ENCODE measurements at regions not wholly inside any gene's neighbourhood (a gene's known extent, or its start where the extent isn't known, plus 50 kb on each side); places are given as distances from the start of the nearest gene placed in this dataset.

- in situ Hi-C loops (cut with HindIII; ENCODE audit: low sequenced_read_pairs), result no loop called here
Measured at GRCh38 chr14:87148655-87149054, 844.3 kb downstream of the GALC start.

- in situ Hi-C loops (cut with HindIII; ENCODE audit: low sequenced_read_pairs), result no loop called here
Measured at GRCh38 chr14:87142551-87143211, 850.3 kb downstream of the GALC start.

DNA sequence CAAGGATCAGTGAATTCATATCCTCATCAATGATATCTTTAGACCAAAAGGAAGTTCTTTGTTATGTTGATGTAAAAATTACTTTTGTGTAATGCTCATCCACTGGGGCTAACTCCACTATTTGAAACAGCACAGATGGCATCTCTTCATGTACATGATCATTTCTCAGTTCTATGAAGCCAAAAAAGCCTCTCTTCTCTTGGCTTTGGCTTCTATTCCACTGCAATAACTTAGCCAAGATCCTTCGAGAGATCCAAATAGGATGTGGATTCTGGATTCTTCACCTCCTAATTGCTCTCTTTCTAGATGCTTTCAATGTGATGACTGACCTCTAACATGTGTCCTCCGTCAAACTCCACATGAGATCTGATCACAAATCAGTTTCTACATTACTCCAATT is 851.2 kb downstream of the GALC start:
- in situ Hi-C loops (cut with HindIII; ENCODE audit: low sequenced_read_pairs), result no loop called here

DNA sequence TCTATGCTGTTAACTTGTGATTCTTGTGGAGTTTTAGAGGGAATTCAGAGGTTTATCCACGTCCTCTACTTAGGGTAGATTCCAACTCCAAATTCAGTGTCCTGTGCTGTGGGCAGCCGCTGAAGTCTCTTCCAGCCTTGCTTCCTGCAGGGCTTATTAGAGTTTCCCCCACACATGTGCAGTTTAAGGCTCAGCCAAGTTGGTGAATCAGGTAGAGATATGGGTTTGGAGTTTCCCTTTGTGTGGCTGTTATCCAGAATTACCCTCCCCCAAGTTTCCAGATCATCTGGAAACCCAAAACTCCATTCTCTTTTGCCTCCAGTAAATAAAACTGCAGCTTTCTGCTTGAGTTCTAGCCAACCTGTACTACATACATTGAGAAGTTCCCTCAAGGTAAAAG is 853.7 kb downstream of the GALC start:
- in situ Hi-C loops (cut with HindIII; ENCODE audit: low sequenced_read_pairs), result no loop called here

DNA sequence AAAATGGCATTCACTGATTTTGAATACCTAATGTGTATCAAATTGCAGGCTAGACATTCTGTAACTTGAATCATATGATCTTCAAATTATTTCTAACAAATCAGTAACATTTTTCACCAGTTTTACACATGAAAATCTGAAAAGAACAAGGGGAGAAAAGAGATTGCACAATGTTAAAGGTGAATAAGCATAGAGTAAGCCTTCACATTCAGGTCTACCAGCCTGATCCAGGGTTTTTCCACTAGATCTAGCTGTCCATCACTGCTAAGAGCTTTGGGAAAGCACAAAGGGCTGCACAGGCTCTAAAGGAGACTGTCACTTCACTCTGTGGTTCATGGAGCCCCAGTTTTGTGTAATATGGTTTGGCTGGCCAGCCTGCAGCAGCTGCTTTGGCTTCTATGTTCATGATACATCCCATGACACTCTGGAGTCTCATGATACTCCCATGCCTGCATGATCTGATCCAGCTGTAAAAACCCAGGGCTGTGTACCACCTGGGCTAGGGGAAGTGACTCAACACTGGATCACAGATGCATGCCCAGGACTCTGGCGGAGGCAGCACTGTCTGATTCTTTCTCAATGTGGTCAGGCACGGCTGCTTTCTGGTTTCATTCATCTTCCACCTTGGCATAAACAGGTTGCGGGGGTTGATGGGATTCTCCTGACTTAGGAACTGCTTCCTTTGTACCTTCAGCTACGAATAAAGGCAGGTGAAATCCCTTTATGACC is 859.7 kb downstream of the GALC start:
- in situ Hi-C loops (cut with HindIII; ENCODE audit: low sequenced_read_pairs), result no loop called here

DNA sequence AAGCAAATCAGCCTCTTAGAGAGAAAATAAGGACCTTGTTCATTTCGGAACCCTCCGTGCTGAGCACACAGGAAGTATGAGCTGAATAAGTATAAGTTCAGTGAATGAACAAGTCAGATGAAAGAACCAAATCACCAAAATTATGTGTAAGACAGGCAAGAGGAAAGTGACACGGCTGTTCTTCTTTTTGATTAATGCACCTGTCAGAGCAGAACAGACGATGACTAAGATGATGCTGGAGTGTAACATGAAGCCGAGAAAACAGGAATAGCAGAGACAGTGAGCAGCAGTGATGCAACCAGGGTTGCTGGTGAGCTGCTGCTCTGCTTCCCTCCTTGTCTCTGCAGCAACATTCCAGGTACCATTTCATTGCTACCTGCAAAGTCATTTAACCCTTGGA is 861.1 kb downstream of the GALC start:
- in situ Hi-C loops (cut with HindIII; ENCODE audit: low sequenced_read_pairs), result no loop called here

- in situ Hi-C loops (cut with HindIII; ENCODE audit: low sequenced_read_pairs), result no loop called here
Measured at GRCh38 chr14:87122166-87122565, 870.8 kb downstream of the GALC start.

GRCh38 chr14:87121716-87122115 is 871.3 kb downstream of the GALC start:
- in situ Hi-C loops (cut with HindIII; ENCODE audit: low sequenced_read_pairs), result no loop called here

- in situ Hi-C loops (cut with HindIII; ENCODE audit: low sequenced_read_pairs), result no loop called here
Measured at GRCh38 chr14:87115234-87115633, 877.7 kb downstream of the GALC start.

GRCh38 chr14:87113286-87113685 is 879.7 kb downstream of the GALC start:
- in situ Hi-C loops (cut with HindIII; ENCODE audit: low sequenced_read_pairs), result no loop called here

DNA sequence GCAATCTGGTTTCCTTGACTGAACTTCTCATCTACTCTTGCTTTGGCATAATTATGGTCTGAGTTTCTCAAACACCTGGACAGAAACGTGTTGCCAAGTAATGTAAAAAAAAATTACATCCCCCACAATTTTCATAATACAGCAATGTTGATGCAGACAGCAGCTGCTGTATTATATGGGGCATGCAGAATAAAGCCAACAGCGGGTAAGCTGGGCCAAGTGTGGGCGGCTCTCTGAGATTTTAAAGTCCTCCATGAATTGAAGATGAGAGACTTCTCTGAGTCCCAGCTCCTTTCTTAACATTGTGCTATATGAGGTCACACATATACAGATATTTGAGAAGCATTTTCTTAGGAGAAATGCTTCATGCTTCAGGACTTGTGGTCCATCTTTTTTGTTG is 881.2 kb downstream of the GALC start:
- in situ Hi-C loops (cut with HindIII; ENCODE audit: low sequenced_read_pairs), result no loop called here

- in situ Hi-C loops (cut with HindIII; ENCODE audit: low sequenced_read_pairs), result no loop called here
Measured at GRCh38 chr14:87111126-87111525, 881.9 kb downstream of the GALC start.

- in situ Hi-C loops (cut with HindIII; ENCODE audit: low sequenced_read_pairs), result no loop called here
Measured at GRCh38 chr14:87109271-87109670, 883.7 kb downstream of the GALC start.

DNA sequence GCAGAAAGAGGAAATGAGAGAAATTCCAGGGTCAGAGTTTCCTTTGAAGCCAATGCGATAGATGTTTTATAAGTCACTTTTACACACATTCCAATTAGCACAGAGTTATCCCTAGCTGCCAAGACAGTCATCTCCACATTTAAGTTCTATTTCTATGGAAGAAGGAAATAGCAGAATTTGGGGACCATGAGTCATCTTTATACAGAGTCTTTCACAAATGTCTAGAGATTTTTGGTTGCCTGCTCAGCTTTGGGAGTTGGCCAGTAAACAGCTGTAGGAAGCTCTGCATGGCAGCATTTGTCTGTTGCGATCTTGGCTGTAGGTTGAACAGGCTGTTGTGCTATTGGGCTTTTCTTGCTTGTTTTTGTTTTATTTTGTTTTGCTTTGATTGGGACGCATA is 884.3 kb downstream of the GALC start:
- in situ Hi-C loops (cut with HindIII; ENCODE audit: low sequenced_read_pairs), result no loop called here

GRCh38 chr14:87102811-87103378 is 890.1 kb downstream of the GALC start:
- in situ Hi-C loops (cut with HindIII; ENCODE audit: low sequenced_read_pairs), result no loop called here

DNA sequence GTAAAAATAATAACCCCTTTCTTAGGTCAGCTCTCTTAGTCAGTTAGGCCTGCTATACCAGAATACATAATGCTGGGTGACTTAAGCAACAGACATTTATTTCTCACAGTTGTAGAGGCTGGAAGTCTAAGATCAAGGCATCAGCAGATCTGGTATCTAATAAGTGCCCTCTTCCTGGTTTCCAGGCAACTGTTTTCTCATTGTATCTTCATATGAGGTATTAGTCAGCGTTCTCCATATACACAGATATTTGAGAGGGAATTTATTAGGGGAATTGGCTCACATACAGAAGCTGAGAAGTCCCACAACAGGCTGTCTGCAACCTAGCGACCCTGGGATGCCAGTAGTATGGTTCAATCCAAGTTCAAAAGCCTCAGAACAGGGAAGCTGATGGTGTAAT is 896.0 kb downstream of the GALC start:
- in situ Hi-C loops (cut with HindIII; ENCODE audit: low sequenced_read_pairs), result no loop called here

DNA sequence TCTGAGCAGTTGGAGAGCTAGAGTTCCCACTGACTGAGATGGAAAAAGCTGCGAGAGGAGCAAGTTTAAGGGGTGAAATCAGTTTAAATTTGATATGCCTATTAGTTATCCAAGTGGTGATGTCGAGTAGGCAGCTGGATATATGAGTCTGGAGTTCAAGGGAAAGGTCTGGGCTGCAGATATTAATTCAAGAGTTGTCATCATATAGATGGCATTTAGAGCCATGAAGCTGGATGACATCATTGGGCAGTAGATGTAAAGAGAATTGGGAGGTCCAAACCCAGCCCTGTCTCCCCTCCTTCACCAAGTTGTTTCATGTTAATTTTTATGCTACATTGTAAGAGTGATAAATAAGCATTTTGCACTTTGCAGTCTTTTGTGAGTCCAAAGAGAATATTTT is 898.1 kb downstream of the GALC start:
- in situ Hi-C loops (cut with HindIII; ENCODE audit: low sequenced_read_pairs), result no loop called here

- in situ Hi-C loops (cut with HindIII; ENCODE audit: low sequenced_read_pairs), result loop anchor here (5.0 kb wide), 1 partner anchor 79 kb away; no protein-coding TSS in a partner anchor
Measured at GRCh38 chr14:87088588-87088987, 904.4 kb downstream of the GALC start.

GRCh38 chr14:87087881-87088280 is 905.1 kb downstream of the GALC start:
- in situ Hi-C loops (cut with HindIII; ENCODE audit: low sequenced_read_pairs), result loop anchor here (5.0 kb wide), 1 partner anchor 79 kb away; no protein-coding TSS in a partner anchor

DNA sequence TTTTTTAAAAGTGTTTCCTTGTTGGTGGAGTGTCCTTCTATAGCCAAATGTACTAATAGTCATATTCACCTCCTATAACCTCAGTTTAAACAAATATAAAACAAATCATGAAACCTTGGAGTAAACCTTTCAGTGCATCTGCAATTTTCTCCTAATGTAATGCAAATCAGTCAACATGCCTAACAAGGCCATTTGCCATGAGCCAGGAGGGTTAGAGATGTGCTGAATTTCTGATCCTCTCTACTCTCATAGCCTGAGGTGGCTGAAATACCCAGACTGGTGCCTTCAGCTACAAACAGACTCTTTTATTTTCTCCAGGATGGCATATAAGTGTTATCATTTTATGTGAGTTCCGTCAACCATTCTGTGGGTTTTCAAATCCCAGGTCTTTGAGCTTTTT is 908.1 kb downstream of the GALC start:
- in situ Hi-C loops (cut with HindIII; ENCODE audit: low sequenced_read_pairs), result loop anchor here (5.0 kb wide), 1 partner anchor 82 kb away; no protein-coding TSS in a partner anchor

DNA sequence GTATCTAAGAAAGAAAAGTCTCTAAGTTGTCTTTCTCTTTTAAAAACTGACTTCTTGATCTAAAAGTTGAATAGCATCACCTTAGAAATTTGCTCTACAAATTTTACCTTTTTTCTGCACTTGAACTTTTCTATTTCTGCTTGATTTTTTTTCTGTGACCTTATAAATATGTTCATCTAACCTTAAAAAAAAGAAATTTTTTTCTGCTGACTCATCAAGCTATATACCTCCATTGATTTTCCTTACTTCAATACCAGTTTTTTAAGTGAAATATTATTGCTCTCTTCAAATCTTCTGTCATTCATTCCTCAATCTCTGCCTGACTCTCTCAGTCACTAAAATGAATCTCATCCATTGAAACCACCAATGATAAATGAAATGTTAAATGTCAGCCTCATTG is 910.1 kb downstream of the GALC start:
- in situ Hi-C loops (cut with HindIII; ENCODE audit: low sequenced_read_pairs), result no loop called here

GRCh38 chr14:87081004-87081403 is 912.0 kb downstream of the GALC start:
- in situ Hi-C loops (cut with HindIII; ENCODE audit: low sequenced_read_pairs), result no loop called here
